Panc1 (cell line): ENCODE measurements at regions not wholly inside any gene's neighbourhood (a gene's known extent, or its start where the extent isn't known, plus 50 kb on each side); places are given as distances from the start of the nearest gene placed in this dataset.

Experiments used
- ATAC-seq: fragments of 200-7000 bp; cut with Tn5 transposase; 2 replicates; pipeline ENCODE4 v1.9.1; 2020; ENCODE audit warnings: mild to moderate bottlenecking, moderate library complexity
- BruUV-seq: library from RNA; stranded (reverse); fragments of 400-500 nt; replicated peaks from 2 replicates; lab custom pipeline; 2021; lab: Mats Ljungman, UMichigan
- CTCF ChIA-PET: fragments of 300-600 bp; sonication (Branson Sonifier 250); formaldehyde crosslinking; loops from one replicate; lab custom pipeline; 2022; ENCODE audit warnings: antibody characterized with exemption; lab: Charles Lee
- POLR2A ChIA-PET: fragments of 300-600 bp; sonication (Branson Sonifier 250); formaldehyde crosslinking; loops from one replicate; lab custom pipeline; 2022; ENCODE audit warnings: antibody characterized with exemption; lab: Charles Lee
- DNase-seq: peaks from one replicate; pipeline ENCODE4 v3.0.0-alpha.2; 2010; ENCODE audit warnings: low read depth, low spot score
- H3K27ac ChIP-seq: 2 replicates; pipeline ENCODE4 v1.5.1; 2011; ENCODE audit warnings: mild to moderate bottlenecking, low read length, inconsistent platforms
- H3K27me3 ChIP-seq: fragments of 200-500 bp; sonication (Bioruptor generic); 2 replicates; pipeline ENCODE4 v1.6.0; 2014; ENCODE audit warnings: low read length, inconsistent platforms; ENCODE audit not compliant: control insufficient read depth, insufficient read depth
- H3K36me3 ChIP-seq: fragments of 200-500 bp; sonication (Bioruptor generic); 2 replicates; pipeline ENCODE4 v1.5.1; 2014; ENCODE audit warnings: inconsistent platforms, mild to moderate bottlenecking, low read length, moderate library complexity; ENCODE audit not compliant: control insufficient read depth, insufficient read depth
- H3K4me1 ChIP-seq: 2 replicates; pipeline ENCODE4 v1.5.1; 2011; ENCODE audit warnings: inconsistent platforms, mild to moderate bottlenecking, low read length, moderate library complexity; ENCODE audit not compliant: control insufficient read depth, insufficient read depth
- H3K4me3 ChIP-seq, 2 experiments: 2 replicates each; pipeline ENCODE4 v1.5.1; 2011 to 2012; ENCODE audit warnings: low read depth in 2 of 2, low read length in 2 of 2, mild to moderate bottlenecking in 2 of 2, inconsistent platforms in 1 of 2, moderate library complexity in 1 of 2
- H3K9me3 ChIP-seq: fragments of 200-500 bp; sonication (Bioruptor generic); 2 replicates; pipeline ENCODE4 v1.5.1; 2014; ENCODE audit warnings: low read depth, mild to moderate bottlenecking, inconsistent platforms, low read length, moderate library complexity; ENCODE audit not compliant: control insufficient read depth, insufficient read depth
- CTCF ChIP-seq: fragments of 450-650 bp; IDR thresholded peaks from 2 replicates; pipeline ENCODE4 v1.5.1; 2017; ENCODE audit warnings: mild to moderate bottlenecking
- POLR2AphosphoS5 ChIP-seq: IDR thresholded peaks from 2 replicates; pipeline ENCODE4 v1.6.1; 2012; ENCODE audit warnings: mild to moderate bottlenecking, low read depth, low read length, moderate library complexity
- REST ChIP-seq, 2 experiments: IDR thresholded peaks; 2 replicates each; pipeline ENCODE4 v1.6.1; 2011 to 2012; ENCODE audit warnings: low read depth in 2 of 2, control low read depth in 1 of 2, low read length in 1 of 2, mild to moderate bottlenecking in 1 of 2, moderate library complexity in 1 of 2; ENCODE audit not compliant: insufficient read depth in 1 of 2
- SIN3A ChIP-seq: IDR thresholded peaks from 2 replicates; pipeline ENCODE4 v1.6.1; 2012; ENCODE audit warnings: low read depth, mild to moderate bottlenecking, low read length, moderate library complexity, borderline replicate concordance; ENCODE audit not compliant: insufficient read depth
- TCF7L2 ChIP-seq: IDR thresholded peaks from 2 replicates; pipeline ENCODE4 v1.6.1; 2011; ENCODE audit warnings: mild to moderate bottlenecking, low read depth, low read length, inconsistent platforms
- in situ Hi-C: cut with HindIII; loops from 2 replicates; pipeline ENCODE4 v1.10.0; 2016; ENCODE audit warnings: low sequenced_read_pairs, low pct_unique_long_range_greater_than_20kb
- intact Hi-C: fragments of 100-400 bp; cut with micrococcal nuclease; formaldehyde crosslinking; loops from one replicate; pipeline ENCODE4 v1.10.0; 2022; ENCODE audit not compliant: unreplicated experiment

- intact Hi-C loops, result no loop called here
- H3K9me3 ChIP-seq, result no peaks in the 10 kb centered on the region
- no peaks in the 10 kb centered on the region for H3K4me1 ChIP-seq
- H3K4me3 ChIP-seq, result no peak overlapping the region
- DNase-seq (no peak), ATAC-seq (no peak)
- POLR2A ChIA-PET, result interaction anchor here (0.6 kb wide), 1 partner anchor 25 kb away, joined by 3 read pairs; no protein-coding TSS in a partner anchor
- BruUV-seq, result no TSS peak
- peaks cover 2% of the 10 kb centered on the region; the same call in 1 of the 2 replicates for H3K27me3 ChIP-seq
- no peaks in the 10 kb centered on the region for H3K36me3 ChIP-seq
- in situ Hi-C loops, result no loop called here
- TF ChIP-seq SIN3A (no peak), POLR2AphosphoS5 (no peak), CTCF (no peak), TCF7L2 (no peak), REST (IDR thresholded peaks at IDR 0.05; ENCODE audit: insufficient read depth in 1 of 2, low read depth in 2 of 2, low read length in 1 of 2) (no peak)
- no peak overlapping the region for H3K27ac ChIP-seq
- CTCF ChIA-PET, result no interaction called here
Measured at GRCh38 chr20:39225978-39226377, 263.8 kb downstream of the DHX35 start.

- in situ Hi-C loops (no loop called here), intact Hi-C loops (no loop called here)
- DNase-seq (no peak), ATAC-seq (no peak)
- Histone ChIP-seq H3K4me3 (no peak overlapping the region), H3K9me3 (no peaks in the 10 kb centered on the region), H3K27me3 (no peaks in the 10 kb centered on the region), H3K4me1 (no peaks in the 10 kb centered on the region), H3K27ac (no peak overlapping the region), H3K36me3 (no peaks in the 10 kb centered on the region)
- BruUV-seq, result no TSS peak
- CTCF ChIA-PET, result no interaction called here
- TF ChIP-seq CTCF, result peak; percentile 22; the same call in 1 of the 2 replicates
- no peak for TF ChIP-seq TCF7L2
- POLR2A ChIA-PET, result interaction anchor here (0.6 kb wide), 1 partner anchor 24 kb away, joined by 3 read pairs; no protein-coding TSS in a partner anchor
Measured at GRCh38 chr20:39225536-39225935, 263.4 kb downstream of the DHX35 start.
